Progenitor cell of endocrine pancreas (in vitro differentiated cells): ENCODE measurements at regions not wholly inside any gene's neighbourhood (a gene's known extent, or its start where the extent isn't known, plus 50 kb on each side); places are given as distances from the start of the nearest gene placed in this dataset.

Experiments used
- DNase-seq: peaks from one replicate; pipeline ENCODE4 v3.0.0; 2021; ENCODE audit warnings: low spot score; ENCODE audit not compliant: unreplicated experiment
- H3K27ac Mint-ChIP-seq: 2 replicates; pipeline ENCODE4 v1.8.0; 2021; ENCODE audit warnings: mild to moderate bottlenecking, moderate library complexity, mixed read lengths
- H3K27me3 Mint-ChIP-seq: 2 replicates; pipeline ENCODE4 v1.8.0; 2021; ENCODE audit warnings: mixed read lengths
- H3K36me3 Mint-ChIP-seq: 2 replicates; pipeline ENCODE4 v1.8.0; 2022; ENCODE audit warnings: mixed read lengths; ENCODE audit not compliant: insufficient read depth
- H3K4me1 Mint-ChIP-seq: 2 replicates; pipeline ENCODE4 v1.8.0; 2021; ENCODE audit warnings: low read depth, mixed read lengths
- H3K4me3 Mint-ChIP-seq: 2 replicates; pipeline ENCODE4 v1.8.0; 2021; ENCODE audit warnings: low read depth, mild to moderate bottlenecking, moderate library complexity, mixed read lengths
- H3K9me3 Mint-ChIP-seq: 2 replicates; pipeline ENCODE4 v1.8.0; 2021; ENCODE audit warnings: low read depth, mixed read lengths
- TF ChIP-seq, protein P1 (sequence below): fragments of 200-600 bp; sonication (generic); IDR thresholded peaks from one replicate; pipeline ENCODE4 v1.5.0; 2021; ENCODE audit warnings: antibody characterized with exemption, mild to moderate bottlenecking; ENCODE audit not compliant: unreplicated experiment

- Mint-ChIP-seq H3K36me3 (no peaks in the 10 kb centered on the region), H3K4me3 (no peak overlapping the region), H3K9me3 (peaks cover 3% of the 10 kb centered on the region), H3K27me3 (no peaks in the 10 kb centered on the region), H3K27ac (no peak overlapping the region), H3K4me1 (no peaks in the 10 kb centered on the region)
- DNase-seq = no peak
- TF ChIP-seq, protein P1, sequence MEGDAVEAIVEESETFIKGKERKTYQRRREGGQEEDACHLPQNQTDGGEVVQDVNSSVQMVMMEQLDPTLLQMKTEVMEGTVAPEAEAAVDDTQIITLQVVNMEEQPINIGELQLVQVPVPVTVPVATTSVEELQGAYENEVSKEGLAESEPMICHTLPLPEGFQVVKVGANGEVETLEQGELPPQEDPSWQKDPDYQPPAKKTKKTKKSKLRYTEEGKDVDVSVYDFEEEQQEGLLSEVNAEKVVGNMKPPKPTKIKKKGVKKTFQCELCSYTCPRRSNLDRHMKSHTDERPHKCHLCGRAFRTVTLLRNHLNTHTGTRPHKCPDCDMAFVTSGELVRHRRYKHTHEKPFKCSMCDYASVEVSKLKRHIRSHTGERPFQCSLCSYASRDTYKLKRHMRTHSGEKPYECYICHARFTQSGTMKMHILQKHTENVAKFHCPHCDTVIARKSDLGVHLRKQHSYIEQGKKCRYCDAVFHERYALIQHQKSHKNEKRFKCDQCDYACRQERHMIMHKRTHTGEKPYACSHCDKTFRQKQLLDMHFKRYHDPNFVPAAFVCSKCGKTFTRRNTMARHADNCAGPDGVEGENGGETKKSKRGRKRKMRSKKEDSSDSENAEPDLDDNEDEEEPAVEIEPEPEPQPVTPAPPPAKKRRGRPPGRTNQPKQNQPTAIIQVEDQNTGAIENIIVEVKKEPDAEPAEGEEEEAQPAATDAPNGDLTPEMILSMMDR = no peak
These were observed 304.5 kb downstream of the BARHL2 start for GRCh38 chr1:90412563-90412962.

DNA sequence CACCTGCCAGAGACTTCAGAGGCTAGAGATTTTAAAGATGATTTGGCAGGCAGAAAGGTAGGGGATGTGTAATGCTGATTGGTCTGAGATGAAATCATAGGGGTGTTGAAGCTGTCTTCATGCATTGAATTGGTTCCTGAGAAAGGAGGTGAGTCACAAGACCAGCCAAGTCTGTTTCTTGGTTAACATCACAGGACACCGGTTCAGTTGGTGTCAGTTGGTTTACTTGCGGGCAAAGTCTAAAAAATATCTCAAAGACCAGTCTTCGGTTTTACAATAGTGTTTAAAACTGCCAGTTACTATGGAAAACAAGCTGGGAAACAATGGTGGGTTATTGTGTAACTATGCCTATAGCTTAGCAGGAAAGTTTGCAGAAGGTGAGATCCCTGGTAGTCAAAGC, 305.9 kb downstream of the BARHL2 start:
- Mint-ChIP-seq H3K27ac (no peak overlapping the region), H3K4me3 (no peak overlapping the region), H3K9me3 (peaks cover 3% of the 10 kb centered on the region), H3K4me1 (no peaks in the 10 kb centered on the region), H3K27me3 (no peaks in the 10 kb centered on the region), H3K36me3 (no peaks in the 10 kb centered on the region)
- TF ChIP-seq, protein P1 = no peak
- no peak for DNase-seq

DNA sequence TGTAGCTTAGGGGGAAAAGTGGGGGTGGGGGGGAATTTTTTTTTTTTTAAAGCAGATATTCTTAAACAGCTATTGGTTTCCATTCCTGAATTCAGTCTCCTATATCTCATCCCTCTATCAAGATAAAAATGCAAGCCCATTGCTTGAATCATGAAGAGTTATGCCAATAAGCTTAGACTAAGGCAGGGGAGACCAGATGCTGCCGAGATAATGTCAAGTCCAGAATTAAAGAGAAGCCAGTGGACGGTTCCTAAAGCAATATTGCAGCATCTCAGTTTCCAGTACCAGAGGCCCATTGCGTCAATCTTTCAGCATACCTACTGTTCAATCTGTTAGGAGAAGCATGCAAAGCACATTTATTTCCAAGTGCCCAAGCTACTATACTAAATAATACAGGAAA, 309.4 kb downstream of the BARHL2 start:
- no peak for DNase-seq
- no peak overlapping the region for H3K4me3 Mint-ChIP-seq
- TF ChIP-seq, protein P1 = no peak
- no peak overlapping the region for H3K27ac Mint-ChIP-seq
- no peaks in the 10 kb centered on the region for H3K9me3 Mint-ChIP-seq
- H3K36me3 Mint-ChIP-seq = no peaks in the 10 kb centered on the region
- H3K27me3 Mint-ChIP-seq = no peaks in the 10 kb centered on the region
- H3K4me1 Mint-ChIP-seq = peaks cover 7% of the 10 kb centered on the region

DNA sequence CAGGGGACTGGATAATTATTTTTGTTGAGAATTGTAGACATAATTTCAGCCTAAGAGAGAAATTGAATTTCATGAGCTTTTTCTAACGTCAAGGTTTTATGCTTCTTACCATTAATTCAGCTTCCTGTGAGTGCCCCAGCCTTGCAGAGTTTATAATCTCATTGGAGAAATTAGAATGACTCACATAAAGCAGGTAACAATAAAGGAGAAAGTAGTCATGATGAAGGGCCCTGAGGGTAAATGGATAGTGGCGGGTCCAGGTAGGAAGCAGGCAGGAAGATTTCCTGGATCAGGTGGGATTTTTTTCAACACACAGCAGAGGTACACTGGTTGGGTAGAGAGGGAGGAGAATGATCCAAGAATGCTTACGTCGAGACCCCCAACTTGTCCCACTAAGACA, 311.4 kb downstream of the BARHL2 start:
- no peak overlapping the region for H3K27ac Mint-ChIP-seq
- peaks cover 22% of the 10 kb centered on the region for H3K4me1 Mint-ChIP-seq
- no peaks in the 10 kb centered on the region for H3K27me3 Mint-ChIP-seq
- DNase-seq = no peak
- no peaks in the 10 kb centered on the region for H3K9me3 Mint-ChIP-seq
- TF ChIP-seq, protein P1 = no peak
- no peaks in the 10 kb centered on the region for H3K36me3 Mint-ChIP-seq
- no peak overlapping the region for H3K4me3 Mint-ChIP-seq

DNA sequence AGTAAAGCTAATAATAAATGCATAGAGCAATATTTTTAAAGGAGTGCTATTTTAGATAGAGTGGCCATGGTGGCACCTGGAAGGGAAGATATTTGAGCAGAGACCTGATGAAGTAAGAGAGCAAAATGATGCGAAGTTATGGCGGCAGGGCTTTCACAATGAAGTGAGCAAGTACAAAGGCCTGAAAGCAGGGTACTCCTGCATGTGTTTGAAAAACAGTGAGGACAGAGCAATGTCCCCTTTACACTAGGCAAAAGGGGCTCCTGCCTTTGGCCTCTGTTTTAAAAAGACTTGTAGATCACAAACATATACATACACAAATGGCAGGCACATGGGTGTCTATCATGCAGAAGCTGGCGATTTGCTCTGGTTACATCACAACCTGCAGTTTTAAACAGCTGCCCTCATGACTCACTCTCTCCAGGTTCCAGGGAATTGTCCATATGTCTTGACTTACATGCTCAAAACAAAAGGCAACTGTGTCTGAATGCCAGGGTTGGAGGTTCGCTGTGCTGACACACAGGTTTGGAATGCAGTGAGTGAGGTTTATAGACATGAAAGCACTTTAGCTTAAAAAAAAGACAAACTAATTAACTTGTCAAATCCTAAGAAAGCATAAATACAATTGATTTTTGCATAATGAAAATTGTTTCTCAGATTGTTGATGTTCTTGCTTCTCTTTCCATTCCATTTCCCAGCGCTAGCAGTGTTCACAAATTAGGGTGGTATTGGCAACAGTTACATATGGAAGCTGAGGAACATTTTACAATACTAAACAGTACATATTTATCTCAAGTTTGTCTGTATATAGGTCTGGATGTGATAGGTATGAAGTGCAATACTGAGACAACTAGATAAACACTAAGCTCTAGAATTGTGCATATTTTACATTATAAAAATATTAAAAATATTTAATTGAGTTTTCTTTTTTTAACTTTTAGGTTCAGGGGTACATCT, 313.9 kb downstream of the BARHL2 start:
- Mint-ChIP-seq H3K36me3 (no peaks in the 10 kb centered on the region), H3K4me3 (no peak overlapping the region), H3K27ac (peak overlapping the region; percentile 96), H3K27me3 (no peaks in the 10 kb centered on the region), H3K4me1 (peaks cover 35% of the 10 kb centered on the region), H3K9me3 (no peaks in the 10 kb centered on the region)
- TF ChIP-seq, protein P1 = no peak
- no peak for DNase-seq
